ENCODE measurements at regions not wholly inside any gene's neighbourhood (a gene's known extent, or its start where the extent isn't known, plus 50 kb on each side); places are given as distances from the start of the nearest gene placed in this dataset.

- TF ChIP-seq EZH2phosphoT487 (IDR thresholded peaks at IDR 0.05): no peak
- TF ChIP-seq, protein P1, sequence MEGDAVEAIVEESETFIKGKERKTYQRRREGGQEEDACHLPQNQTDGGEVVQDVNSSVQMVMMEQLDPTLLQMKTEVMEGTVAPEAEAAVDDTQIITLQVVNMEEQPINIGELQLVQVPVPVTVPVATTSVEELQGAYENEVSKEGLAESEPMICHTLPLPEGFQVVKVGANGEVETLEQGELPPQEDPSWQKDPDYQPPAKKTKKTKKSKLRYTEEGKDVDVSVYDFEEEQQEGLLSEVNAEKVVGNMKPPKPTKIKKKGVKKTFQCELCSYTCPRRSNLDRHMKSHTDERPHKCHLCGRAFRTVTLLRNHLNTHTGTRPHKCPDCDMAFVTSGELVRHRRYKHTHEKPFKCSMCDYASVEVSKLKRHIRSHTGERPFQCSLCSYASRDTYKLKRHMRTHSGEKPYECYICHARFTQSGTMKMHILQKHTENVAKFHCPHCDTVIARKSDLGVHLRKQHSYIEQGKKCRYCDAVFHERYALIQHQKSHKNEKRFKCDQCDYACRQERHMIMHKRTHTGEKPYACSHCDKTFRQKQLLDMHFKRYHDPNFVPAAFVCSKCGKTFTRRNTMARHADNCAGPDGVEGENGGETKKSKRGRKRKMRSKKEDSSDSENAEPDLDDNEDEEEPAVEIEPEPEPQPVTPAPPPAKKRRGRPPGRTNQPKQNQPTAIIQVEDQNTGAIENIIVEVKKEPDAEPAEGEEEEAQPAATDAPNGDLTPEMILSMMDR (IDR thresholded peaks at IDR 0.05): no peak
Measured at GRCh38 chr21:15604413-15604812, 125.4 kb upstream of the USP25 start.

All from neural progenitor cell (in vitro differentiated cells).